EH (cell line): ENCODE measurements at regions not wholly inside any gene's neighbourhood (a gene's known extent, or its start where the extent isn't known, plus 50 kb on each side); places are given as distances from the start of the nearest gene placed in this dataset.

ENCODE experiments used
- DNase-seq: peaks from one replicate; pipeline ENCODE4 v3.0.0-alpha.2; 2015; ENCODE audit warnings: low read depth

DNA sequence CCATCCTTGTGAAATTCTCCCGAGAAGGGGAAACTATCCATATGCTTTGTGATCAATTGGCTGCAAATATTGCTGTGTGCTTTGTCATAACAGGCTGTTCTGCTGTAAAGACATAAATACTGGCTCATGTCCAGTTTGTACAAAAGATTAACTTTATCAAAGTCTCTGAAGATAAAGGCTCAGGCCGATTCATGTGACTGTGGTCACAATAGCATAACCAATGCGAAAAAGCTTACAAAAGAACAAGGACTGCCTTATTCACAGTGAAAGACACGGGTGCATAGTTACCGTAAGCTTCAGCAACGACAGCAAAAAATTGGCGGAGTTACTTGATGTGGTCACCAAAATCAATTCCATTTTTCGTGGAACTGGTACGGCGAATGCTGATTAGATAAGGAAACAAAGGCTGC, 173.6 kb upstream of the CHRM3 start:
- no peak for DNase-seq

GRCh38 chr1:239209591-239209990, 176.8 kb upstream of the CHRM3 start:
- DNase-seq: no peak

DNA sequence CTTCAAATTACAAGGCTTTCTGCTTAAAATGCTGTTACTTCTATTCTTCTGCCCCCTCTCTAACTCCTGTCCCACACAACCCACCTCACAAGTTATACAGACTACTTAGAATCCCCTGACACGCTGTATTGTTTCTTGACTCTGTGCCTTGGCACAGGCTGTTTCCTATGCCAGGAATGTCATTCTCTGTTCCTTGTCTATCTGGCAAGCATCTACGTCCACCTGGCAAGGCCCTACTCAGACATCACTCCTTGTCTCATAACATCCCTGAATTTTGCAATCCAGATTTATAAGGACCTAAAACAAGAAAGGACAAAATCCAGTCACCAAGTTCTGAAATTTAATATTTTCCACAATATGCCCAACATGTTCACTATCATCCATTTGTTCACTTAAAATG, 182.0 kb upstream of the CHRM3 start:
- no peak for DNase-seq

- no peak for DNase-seq
These were observed 188.5 kb upstream of the CHRM3 start for GRCh38 chr1:239197871-239198270.

DNA sequence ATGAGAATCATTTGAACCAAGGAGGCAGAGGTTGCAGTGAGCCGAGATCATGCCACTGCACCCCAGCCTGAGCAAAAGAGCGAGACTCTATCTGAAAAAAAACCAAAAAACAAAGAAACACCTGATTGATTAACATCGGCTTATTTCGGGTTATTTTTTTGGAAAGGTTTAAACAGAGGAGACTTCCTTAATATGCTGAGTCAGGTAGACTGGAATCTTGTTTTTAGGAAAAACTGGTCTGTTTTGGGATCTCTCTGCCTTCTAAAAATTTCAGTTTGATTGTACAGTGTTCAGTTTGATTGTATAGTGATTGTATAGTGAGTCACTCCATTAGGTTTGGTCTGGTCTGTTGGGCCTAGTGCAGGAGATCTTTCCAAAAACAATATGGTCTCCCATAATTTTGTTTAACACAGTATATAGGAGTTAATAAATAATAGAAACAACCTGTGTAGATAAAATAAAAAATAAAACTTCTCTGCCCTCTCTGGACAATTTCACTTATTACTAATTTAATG, 196.3 kb upstream of the CHRM3 start:
- DNase-seq: no peak

- no peak for DNase-seq
These were observed 199.9 kb upstream of the CHRM3 start for GRCh38 chr1:239186487-239186886.

DNA sequence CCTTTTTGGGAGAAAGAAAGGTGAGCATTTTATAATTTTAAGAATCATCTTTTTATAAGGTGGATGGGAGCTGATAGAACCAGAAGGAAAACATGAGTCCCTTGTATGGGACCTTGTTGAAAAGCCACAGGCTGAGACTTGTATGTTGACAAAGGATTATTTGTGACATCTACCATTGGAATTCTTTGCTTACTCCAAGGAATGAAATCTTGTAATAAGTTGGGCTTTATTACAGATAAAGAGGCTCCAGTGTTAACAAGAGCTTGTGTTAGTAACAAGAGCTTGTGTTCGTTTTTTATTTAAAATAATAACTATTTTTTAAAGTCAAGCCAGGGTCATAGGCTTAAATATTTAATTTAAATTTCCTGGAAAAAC, 201.1 kb upstream of the CHRM3 start:
- no peak for DNase-seq

DNA sequence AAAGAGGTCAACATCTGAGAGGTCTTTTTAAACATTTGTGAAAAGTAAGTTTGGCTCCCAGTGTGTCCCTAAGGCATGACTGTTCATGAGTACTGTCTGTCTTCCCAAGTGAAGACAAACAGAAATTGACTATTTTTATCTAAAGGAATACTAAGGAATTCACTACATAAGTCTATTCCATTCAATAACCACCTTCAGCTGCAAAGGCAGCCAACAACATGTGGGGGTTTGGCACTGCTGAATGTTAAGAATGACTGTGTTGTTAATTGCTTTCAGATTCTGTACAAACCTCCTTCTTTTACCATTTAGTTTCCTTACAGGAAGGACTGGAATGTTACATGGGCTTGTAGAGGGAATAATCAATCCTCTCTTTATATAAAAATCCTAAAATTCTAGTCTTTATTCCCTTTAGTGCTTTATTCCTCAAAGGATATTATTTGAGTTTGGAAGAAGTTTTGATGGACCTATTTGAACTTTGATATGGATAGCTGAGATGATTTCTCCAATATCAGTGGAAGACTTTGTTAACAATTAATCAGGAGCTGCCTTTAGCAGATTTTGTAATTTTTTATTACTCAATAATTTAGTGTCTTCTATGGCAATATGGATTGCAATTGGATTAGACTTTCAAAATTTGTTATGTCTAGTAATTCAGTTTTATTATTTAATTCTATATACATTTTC, 201.7 kb upstream of the CHRM3 start:
- no peak for DNase-seq

DNA sequence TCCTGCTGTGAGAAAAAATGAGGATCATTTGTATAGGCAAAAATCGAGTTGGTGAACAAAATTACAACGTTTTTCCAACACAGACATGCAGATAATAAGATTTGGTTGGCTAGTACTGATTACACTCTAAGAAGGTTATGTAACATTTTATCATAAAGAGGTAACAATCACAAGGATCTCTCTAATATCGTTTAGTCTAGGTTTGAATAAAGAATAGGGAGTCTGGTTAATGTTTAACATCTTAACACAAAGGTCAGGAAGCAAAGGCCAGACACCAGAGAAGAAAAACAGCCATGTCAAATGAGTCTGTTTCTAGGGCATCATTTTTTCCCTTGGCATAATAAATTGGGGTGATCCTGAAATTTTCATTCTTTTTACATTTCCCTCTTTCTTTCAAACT, 207.4 kb upstream of the CHRM3 start:
- no peak for DNase-seq

GRCh38 chr1:239174880-239175279, 211.5 kb upstream of the CHRM3 start:
- DNase-seq: no peak

DNA sequence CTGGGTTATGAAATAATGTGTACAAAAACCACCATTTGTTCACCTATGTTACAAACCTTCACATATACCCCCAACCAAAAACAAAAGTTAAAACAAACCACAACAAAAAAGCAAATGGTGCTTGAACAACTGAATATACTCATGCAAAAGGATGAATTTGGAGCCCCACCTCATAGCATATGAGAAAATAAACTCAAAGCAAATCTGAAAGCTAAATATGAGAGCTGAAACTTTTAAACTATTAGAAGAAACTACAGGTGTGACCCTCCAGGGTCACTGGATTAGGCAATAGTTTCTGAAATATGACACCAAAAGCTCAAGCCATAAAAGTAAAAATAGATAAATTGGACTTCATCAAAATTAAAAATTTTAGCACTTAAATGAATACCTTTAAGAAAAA, 215.5 kb upstream of the CHRM3 start:
- DNase-seq: no peak

DNA sequence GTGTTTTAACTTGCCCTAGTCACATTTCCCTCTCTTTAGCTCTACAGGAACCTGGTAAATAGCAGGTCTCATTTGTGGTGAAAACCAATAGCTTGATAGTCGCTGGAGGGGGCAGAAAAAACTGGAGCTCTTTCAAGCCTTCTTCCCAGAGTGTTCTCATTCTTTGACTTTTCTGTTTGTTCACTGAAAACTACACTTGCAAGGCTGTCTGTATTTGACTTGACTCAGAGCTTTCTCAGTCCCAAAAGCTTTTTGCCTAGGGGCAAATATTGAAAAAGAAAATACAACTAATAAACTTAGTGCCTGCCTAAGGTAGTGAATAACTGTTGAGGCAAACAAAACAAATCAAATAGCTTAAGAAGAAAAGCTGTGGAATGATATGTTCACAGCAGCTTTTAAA, 217.1 kb upstream of the CHRM3 start:
- no peak for DNase-seq

- no peak for DNase-seq
These were observed 221.8 kb upstream of the CHRM3 start for GRCh38 chr1:239164451-239165180.

GRCh38 chr1:239155466-239156091, 230.8 kb upstream of the CHRM3 start:
- no peak for DNase-seq

DNA sequence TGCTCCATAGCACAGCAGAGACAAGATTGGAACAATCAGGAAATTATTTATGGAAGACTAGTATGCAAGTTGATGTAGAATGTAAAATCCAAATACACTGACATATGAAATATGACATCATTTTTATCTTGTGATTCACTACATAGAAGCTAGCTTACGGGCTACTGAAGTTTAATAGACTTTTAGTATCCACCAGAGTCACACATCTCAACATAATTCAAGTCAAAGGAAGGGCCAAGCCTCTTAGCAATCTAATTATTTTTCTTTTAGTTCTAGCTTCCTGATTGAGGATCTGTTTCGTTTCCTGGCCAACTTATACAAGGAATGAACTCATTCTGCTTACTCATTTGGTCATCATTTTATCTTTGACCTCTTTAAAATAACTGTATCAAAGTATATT, 234.4 kb upstream of the CHRM3 start:
- no peak for DNase-seq

DNA sequence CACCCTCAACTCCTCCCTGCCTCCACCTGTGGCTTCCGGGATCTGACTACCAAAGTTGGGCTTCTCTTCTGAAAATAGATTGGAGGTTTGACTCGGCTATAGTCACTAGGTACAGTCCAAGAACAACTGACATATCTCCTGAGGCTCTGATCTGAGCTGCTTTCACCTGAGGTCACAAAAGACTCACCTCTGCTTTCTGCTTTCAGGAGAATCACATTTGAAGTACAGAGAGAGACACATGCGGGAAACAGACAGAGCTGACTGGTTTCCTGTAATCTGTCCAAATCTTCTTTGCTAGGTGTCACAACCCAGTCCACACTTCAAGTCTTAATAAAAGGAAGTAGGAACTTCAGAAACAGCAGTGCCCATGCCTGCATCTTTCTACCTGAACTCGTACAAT, 245.4 kb upstream of the CHRM3 start:
- DNase-seq: no peak

DNA sequence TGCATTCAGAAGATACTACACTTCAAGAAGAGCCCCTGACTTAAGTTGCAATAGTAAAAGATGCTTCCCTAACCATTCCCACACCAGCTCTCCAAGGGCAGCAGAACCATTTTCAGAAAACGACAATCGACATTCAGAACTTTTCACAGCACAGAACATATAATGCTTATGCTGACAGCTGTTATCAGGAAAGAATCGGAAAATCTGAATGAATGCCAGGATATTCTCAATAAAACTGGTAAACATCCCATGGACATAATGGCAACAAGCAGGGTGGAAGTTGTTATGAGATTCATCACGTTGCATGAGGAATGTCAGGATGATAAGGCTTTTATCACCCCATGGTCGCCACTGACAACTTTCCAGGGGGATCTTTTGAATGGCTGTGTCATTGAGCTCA, 246.6 kb upstream of the CHRM3 start:
- no peak for DNase-seq

DNA sequence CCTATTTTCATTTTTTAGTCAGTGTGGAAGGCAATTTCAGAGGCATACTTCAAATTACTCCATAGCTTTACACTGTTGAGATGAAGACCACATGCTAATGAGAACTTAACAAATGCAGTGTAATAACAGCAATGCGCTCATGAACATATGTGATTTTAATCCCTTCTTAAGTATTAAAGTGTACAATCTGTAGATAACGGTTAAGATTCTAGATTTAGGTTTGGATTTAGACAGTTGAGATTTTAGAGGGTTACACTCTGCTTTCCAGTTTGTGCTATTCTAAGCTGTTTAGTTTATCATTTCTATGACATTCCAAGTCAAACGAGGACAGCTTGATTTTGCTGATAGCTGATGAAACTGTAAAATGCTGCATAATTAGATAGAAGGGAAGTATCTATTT, 257.8 kb upstream of the CHRM3 start:
- DNase-seq: no peak

- DNase-seq: no peak
These were observed 259.5 kb upstream of the CHRM3 start for GRCh38 chr1:239126884-239127283.

GRCh38 chr1:239125893-239126292, 260.5 kb upstream of the CHRM3 start:
- DNase-seq: no peak

DNA sequence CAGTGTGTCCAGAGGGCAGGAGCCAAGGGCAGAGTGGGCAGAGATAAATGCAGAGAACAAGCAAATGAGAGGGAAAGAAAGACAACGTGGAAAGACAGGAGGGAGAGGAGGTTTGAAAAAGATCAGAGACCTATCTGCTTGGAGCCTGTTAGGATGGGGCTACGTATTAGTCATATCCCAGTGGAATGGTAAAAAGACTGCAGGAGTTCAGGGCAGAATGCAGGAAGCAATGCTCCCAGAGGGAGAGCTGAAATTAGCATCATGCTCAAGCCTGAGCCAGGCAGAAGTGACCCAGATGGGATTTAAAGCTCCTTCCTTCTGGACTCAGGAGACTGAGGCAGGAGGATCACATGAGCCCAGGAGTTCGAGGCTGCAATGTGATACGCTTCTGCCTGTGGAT, 261.3 kb upstream of the CHRM3 start:
- DNase-seq: no peak

DNA sequence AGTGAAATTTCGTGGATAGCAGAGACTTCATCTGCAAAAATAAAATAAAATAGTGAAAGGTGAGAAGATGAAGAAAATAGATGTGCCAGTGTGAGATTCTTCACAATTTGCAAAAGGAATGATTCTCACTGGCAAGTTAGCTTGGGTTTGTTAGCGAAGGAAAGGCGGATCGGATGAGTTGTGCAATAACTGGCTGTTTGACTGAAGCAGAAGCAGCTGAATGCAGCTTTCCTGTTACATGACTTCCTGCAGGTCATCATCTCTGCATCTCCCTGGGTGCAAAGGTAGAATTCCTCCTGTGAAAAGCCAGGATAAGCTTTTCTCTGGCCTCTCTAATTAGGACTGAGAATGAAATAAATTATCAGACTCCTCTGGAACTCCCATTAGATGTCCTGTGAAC, 263.1 kb upstream of the CHRM3 start:
- no peak for DNase-seq
